Body of pancreas (tissue), 4 donors: ENCODE measurements at regions not wholly inside any gene's neighbourhood (a gene's known extent, or its start where the extent isn't known, plus 50 kb on each side); places are given as distances from the start of the nearest gene placed in this dataset.

Source experiments
- ATAC-seq: fragments of 150-250 bp; one replicate; pipeline ENCODE4 v1.9.1; 2016
- DNase-seq, 4 donors: peaks; one replicate each; pipeline ENCODE4 v3.0.0-alpha.2; 2019
- H3K27ac ChIP-seq, 4 donors: fragments of 200-600 bp; sonication (generic); 1 replicate in 3 of 4; 2 replicates in 1 of 4; pipeline versions ENCODE4 v1.5.1 to v1.6.1; 2016 to 2019; ENCODE audit warnings: mild to moderate bottlenecking in 1 of 4, mixed read lengths in 1 of 4, moderate library complexity in 1 of 4
- H3K27me3 ChIP-seq, 2 donors: fragments of 200-600 bp; sonication (generic); one replicate each; pipeline ENCODE4 v1.6.0; 2016; ENCODE audit warnings: mild to moderate bottlenecking in 1 of 2
- H3K36me3 ChIP-seq, 2 donors: fragments of 200-600 bp; sonication (generic); replicated peaks in 1 of 2; 2 replicates each; pipeline ENCODE4 v1.5.1; 2016; ENCODE audit warnings: low read depth in 2 of 2; ENCODE audit not compliant: insufficient read depth in 1 of 2
- H3K4me1 ChIP-seq: fragments of 200-600 bp; sonication (generic); one replicate; pipeline ENCODE4 v1.6.0; 2016
- H3K4me3 ChIP-seq, 2 donors: fragments of 200-600 bp; sonication (generic); 1 replicate in 1 of 2; 2 replicates in 1 of 2; pipeline ENCODE4 v1.5.1; 2016 to 2019
- H3K9me3 ChIP-seq, 3 donors: fragments of 200-600 bp; sonication (generic); 1 replicate in 2 of 3; 2 replicates in 1 of 3; pipeline ENCODE4 v1.5.1; 2016
- POLR2A ChIP-seq, 3 donors: fragments of 450-650 bp; IDR thresholded peaks; one replicate each; pipeline ENCODE4 v1.6.1; 2016; ENCODE audit warnings: antibody characterized with exemption in 3 of 3, mild to moderate bottlenecking in 2 of 3
- WGBS, 2 donors: methylation state at CpG; one replicate each; pipeline ENCODE4 v1.1.5; 2017; 5-methylcytosine and 5-hydroxymethylcytosine counted together
- intact Hi-C: fragments of 100-400 bp; cut with DNase I; formaldehyde crosslinking; loops from one replicate; pipeline ENCODE4 v1.15.1; 2023
- TF ChIP-seq, protein P1 (sequence below), 7 experiments: fragments of 450-650 bp in 4 of 7; fragments of 200-600 bp in 3 of 7; sonication (generic) in 3 of 7; IDR thresholded peaks; one replicate each; pipeline ENCODE4 v1.5.1; 2016 to 2019; ENCODE audit warnings: antibody characterized with exemption in 7 of 7

DNA sequence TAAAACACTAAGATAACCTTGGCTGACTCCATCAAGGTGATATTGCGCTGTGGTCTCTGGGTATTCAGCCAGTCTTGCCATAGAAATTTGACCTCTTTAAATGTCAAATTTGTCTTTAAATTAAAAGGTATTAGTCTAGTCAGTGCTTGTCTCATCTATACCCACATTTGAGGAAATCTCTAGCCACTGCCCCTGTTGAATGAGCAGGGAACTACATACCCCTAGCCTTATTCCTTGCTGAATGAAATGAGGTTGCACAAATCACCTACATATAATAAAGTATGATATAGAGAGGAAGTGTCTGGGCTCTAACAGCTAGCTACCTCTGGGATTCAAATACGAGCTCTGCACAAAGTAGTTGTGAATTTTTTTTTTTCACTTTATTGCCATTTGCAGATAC lies 256.8 kb downstream of the C12orf50 start:
- H3K27me3 ChIP-seq: no peaks in the 10 kb centered on the region
- H3K27ac ChIP-seq: no peak overlapping the region
- no peak for TF ChIP-seq POLR2A (IDR thresholded peaks at IDR 0.05)
- TF ChIP-seq, protein P1, sequence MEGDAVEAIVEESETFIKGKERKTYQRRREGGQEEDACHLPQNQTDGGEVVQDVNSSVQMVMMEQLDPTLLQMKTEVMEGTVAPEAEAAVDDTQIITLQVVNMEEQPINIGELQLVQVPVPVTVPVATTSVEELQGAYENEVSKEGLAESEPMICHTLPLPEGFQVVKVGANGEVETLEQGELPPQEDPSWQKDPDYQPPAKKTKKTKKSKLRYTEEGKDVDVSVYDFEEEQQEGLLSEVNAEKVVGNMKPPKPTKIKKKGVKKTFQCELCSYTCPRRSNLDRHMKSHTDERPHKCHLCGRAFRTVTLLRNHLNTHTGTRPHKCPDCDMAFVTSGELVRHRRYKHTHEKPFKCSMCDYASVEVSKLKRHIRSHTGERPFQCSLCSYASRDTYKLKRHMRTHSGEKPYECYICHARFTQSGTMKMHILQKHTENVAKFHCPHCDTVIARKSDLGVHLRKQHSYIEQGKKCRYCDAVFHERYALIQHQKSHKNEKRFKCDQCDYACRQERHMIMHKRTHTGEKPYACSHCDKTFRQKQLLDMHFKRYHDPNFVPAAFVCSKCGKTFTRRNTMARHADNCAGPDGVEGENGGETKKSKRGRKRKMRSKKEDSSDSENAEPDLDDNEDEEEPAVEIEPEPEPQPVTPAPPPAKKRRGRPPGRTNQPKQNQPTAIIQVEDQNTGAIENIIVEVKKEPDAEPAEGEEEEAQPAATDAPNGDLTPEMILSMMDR (IDR thresholded peaks at IDR 0.05): no peak
- no peak overlapping the region for H3K4me3 ChIP-seq
- no peaks in the 10 kb centered on the region for H3K9me3 ChIP-seq
- intact Hi-C loops: no loop called here
- ATAC-seq (no peak), DNase-seq (no peak)
- no peaks in the 10 kb centered on the region for H3K4me1 ChIP-seq
- H3K36me3 ChIP-seq: no peaks in the 10 kb centered on the region
- 66 to 77% methylated on average over 2 of the region's 2 CpGs for WGBS, 2 donors

DNA sequence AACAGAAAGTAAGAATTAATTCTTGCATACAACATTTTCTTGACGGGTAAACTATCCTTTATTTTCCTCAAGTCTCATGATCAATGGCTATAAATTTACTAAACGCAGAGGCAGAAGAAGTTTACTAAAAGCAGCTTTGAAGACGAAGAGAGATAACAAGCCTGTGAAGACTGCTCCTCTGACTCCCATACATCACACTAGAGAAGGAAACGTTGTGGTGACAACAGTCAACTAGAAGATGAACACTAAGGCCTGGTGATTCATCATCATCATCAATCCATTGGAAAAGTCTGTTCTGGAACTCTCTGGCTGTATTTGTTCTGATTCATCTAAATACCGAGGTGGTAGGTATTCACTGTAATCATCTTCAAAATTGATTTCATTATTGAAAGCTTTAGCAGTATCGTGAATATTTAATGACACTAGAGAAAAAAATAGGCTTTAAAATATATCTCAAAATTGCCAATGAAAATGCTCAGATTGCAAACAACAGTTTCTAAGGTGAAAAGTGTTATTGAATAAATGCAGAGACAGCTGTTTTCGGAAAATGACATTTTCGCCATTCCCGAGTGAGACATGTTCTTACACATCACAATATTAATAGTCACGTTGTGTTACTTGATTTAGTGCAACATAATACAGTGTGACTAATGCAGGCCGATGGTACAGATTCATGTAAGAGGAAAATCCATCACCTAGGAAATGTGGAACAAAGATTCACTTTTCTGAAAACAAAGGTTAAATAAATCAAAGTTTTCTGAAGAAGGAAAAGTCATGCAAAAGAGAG lies 260.5 kb downstream of the C12orf50 start:
- no peaks in the 10 kb centered on the region for H3K4me1 ChIP-seq
- H3K27ac ChIP-seq: no peak overlapping the region
- DNase-seq (no peak), ATAC-seq (no peak)
- H3K4me3 ChIP-seq: no peak overlapping the region
- H3K36me3 ChIP-seq: no peaks in the 10 kb centered on the region
- intact Hi-C loops: no loop called here
- H3K9me3 ChIP-seq: no peaks in the 10 kb centered on the region
- 65 to 75% methylated on average over 11 of the region's 11 CpGs for WGBS, 2 donors
- no peak for TF ChIP-seq POLR2A (IDR thresholded peaks at IDR 0.05)
- TF ChIP-seq, protein P1 (IDR thresholded peaks at IDR 0.05): no peak
- H3K27me3 ChIP-seq: no peaks in the 10 kb centered on the region

- DNase-seq: no peak
- Histone ChIP-seq H3K4me3 (no peak overlapping the region), H3K4me1 (no peaks in the 10 kb centered on the region), H3K27me3 (no peaks in the 10 kb centered on the region), H3K36me3 (no peaks in the 10 kb centered on the region), H3K27ac (no peak overlapping the region), H3K9me3 (no peaks in the 10 kb centered on the region)
- intact Hi-C loops: no loop called here
- TF ChIP-seq POLR2A (IDR thresholded peaks at IDR 0.05): no peak
- TF ChIP-seq, protein P1 (IDR thresholded peaks at IDR 0.05): no peak
- ATAC-seq: no peak
These were observed 263.2 kb downstream of the C12orf50 start for GRCh38 chr12:87766044-87766443.

GRCh38 chr12:87760943-87761342 lies 268.3 kb downstream of the C12orf50 start:
- intact Hi-C loops: no loop called here
- Histone ChIP-seq H3K36me3 (no peaks in the 10 kb centered on the region), H3K9me3 (no peaks in the 10 kb centered on the region), H3K27me3 (no peaks in the 10 kb centered on the region), H3K4me3 (no peak overlapping the region), H3K27ac (no peak overlapping the region), H3K4me1 (no peaks in the 10 kb centered on the region)
- ATAC-seq: no peak
- DNase-seq: no peak
- TF ChIP-seq, protein P1 (IDR thresholded peaks at IDR 0.05): no peak
- TF ChIP-seq POLR2A (IDR thresholded peaks at IDR 0.05): no peak
- WGBS, 2 donors: 62 to 98% methylated on average over 2 of the region's 2 CpGs

GRCh38 chr12:87758271-87758670 lies 270.9 kb downstream of the C12orf50 start:
- DNase-seq (no peak), ATAC-seq (no peak)
- no peaks in the 10 kb centered on the region for H3K27me3 ChIP-seq
- H3K36me3 ChIP-seq: no peaks in the 10 kb centered on the region
- H3K27ac ChIP-seq: no peak overlapping the region
- H3K4me1 ChIP-seq: peaks cover 4% of the 10 kb centered on the region
- TF ChIP-seq, protein P1 (IDR thresholded peaks at IDR 0.05): no peak
- no peak for TF ChIP-seq POLR2A (IDR thresholded peaks at IDR 0.05)
- no peaks in the 10 kb centered on the region for H3K9me3 ChIP-seq
- no peak overlapping the region for H3K4me3 ChIP-seq
- intact Hi-C loops: no loop called here
